Smooth muscle cell (in vitro differentiated cells): ENCODE measurements at regions not wholly inside any gene's neighbourhood (a gene's known extent, or its start where the extent isn't known, plus 50 kb on each side); places are given as distances from the start of the nearest gene placed in this dataset.

Experiments
- DNase-seq: peaks from one replicate; lab custom pipeline; 2025; ENCODE audit not compliant: unreplicated experiment; lab: John Stamatoyannopoulos, UW
- H2AFZ ChIP-seq: fragments of 200-600 bp; sonication (generic); 2 replicates; pipeline ENCODE4 v1.6.0; 2016; ENCODE audit warnings: antibody characterized with exemption, low read depth, mild to moderate bottlenecking
- H3F3A ChIP-seq: fragments of 200-600 bp; sonication (generic); 2 replicates; pipeline ENCODE4 v1.6.0; 2017; ENCODE audit warnings: antibody characterized with exemption, low read depth
- H3K27ac ChIP-seq: fragments of 200-600 bp; sonication (generic); 2 replicates; pipeline ENCODE4 v1.5.1; 2016; ENCODE audit warnings: low read depth, mild to moderate bottlenecking
- H3K27me3 ChIP-seq: fragments of 200-600 bp; sonication (generic); 2 replicates; pipeline ENCODE4 v1.6.1; 2016; ENCODE audit warnings: low read depth, mild to moderate bottlenecking
- H3K36me3 ChIP-seq: fragments of 200-600 bp; sonication (generic); 2 replicates; pipeline ENCODE4 v1.5.1; 2016; ENCODE audit warnings: low read depth
- H3K4me1 ChIP-seq: fragments of 200-600 bp; sonication (generic); 2 replicates; pipeline ENCODE4 v1.5.1; 2016; ENCODE audit warnings: low read depth
- H3K4me2 ChIP-seq: fragments of 200-600 bp; sonication (generic); 2 replicates; pipeline ENCODE4 v1.6.0; 2016; ENCODE audit warnings: mild to moderate bottlenecking
- H3K4me3 ChIP-seq: fragments of 200-600 bp; sonication (generic); 2 replicates; pipeline ENCODE4 v1.5.1; 2016; ENCODE audit warnings: mild to moderate bottlenecking
- H3K79me2 ChIP-seq: fragments of 200-600 bp; sonication (generic); 2 replicates; pipeline ENCODE4 v1.6.0; 2016; ENCODE audit warnings: low read depth, mild to moderate bottlenecking
- H3K9ac ChIP-seq: fragments of 200-600 bp; sonication (generic); 2 replicates; pipeline ENCODE4 v1.6.0; 2016; ENCODE audit warnings: low read depth
- H3K9me3 ChIP-seq: fragments of 200-600 bp; sonication (generic); replicated peaks from 2 replicates; pipeline ENCODE4 v1.5.1; 2016; ENCODE audit warnings: low read depth
- H4K20me1 ChIP-seq: fragments of 200-600 bp; sonication (generic); 2 replicates; pipeline ENCODE4 v1.6.0; 2016; ENCODE audit warnings: low read depth
- CTCF ChIP-seq: fragments of 200-600 bp; sonication (generic); IDR thresholded peaks from 2 replicates; pipeline ENCODE4 v1.5.1; 2017; ENCODE audit warnings: borderline replicate concordance, mild to moderate bottlenecking, antibody characterized with exemption; ENCODE audit not compliant: insufficient read depth, poor library complexity, severe bottlenecking
- WGBS: methylation state at CpG from one replicate; pipeline ENCODE4 v1.1.7; 2016; ENCODE audit warnings: low lambda C conversion rate; 5-methylcytosine and 5-hydroxymethylcytosine counted together

- Histone ChIP-seq H4K20me1 (no peaks in the 10 kb centered on the region), H3K4me3 (no peak overlapping the region), H3K9ac (no peak overlapping the region), H3K4me2 (no peak overlapping the region), H3K4me1 (no peaks in the 10 kb centered on the region), H3K27me3 (no peaks in the 10 kb centered on the region), H2AFZ (no peak overlapping the region), H3K27ac (no peak overlapping the region), H3F3A (no peaks in the 10 kb centered on the region), H3K36me3 (no peaks in the 10 kb centered on the region), H3K9me3 (peaks cover 4% of the 10 kb centered on the region), H3K79me2 (no peaks in the 10 kb centered on the region)
- DNase-seq = no peak
- TF ChIP-seq CTCF = no peak
These were observed 563.9 kb upstream of the NRXN1 start for GRCh38 chr2:51595836-51596235.

- H3K9me3 ChIP-seq = no peaks in the 10 kb centered on the region
- WGBS = 90% methylated on average over 22 of the region's 22 CpGs
- no peaks in the 10 kb centered on the region for H3F3A ChIP-seq
- H3K4me2 ChIP-seq = no peak overlapping the region
- no peaks in the 10 kb centered on the region for H3K79me2 ChIP-seq
- H4K20me1 ChIP-seq = no peaks in the 10 kb centered on the region
- H3K4me3 ChIP-seq = no peak overlapping the region
- no peaks in the 10 kb centered on the region for H3K4me1 ChIP-seq
- no peak overlapping the region for H3K9ac ChIP-seq
- no peak overlapping the region for H3K27ac ChIP-seq
- TF ChIP-seq CTCF = no peak
- no peak overlapping the region for H2AFZ ChIP-seq
- H3K27me3 ChIP-seq = no peaks in the 10 kb centered on the region
- no peak for DNase-seq
- H3K36me3 ChIP-seq = no peaks in the 10 kb centered on the region
These were observed 549.8 kb upstream of the NRXN1 start for GRCh38 chr2:51581636-51582267.

DNA sequence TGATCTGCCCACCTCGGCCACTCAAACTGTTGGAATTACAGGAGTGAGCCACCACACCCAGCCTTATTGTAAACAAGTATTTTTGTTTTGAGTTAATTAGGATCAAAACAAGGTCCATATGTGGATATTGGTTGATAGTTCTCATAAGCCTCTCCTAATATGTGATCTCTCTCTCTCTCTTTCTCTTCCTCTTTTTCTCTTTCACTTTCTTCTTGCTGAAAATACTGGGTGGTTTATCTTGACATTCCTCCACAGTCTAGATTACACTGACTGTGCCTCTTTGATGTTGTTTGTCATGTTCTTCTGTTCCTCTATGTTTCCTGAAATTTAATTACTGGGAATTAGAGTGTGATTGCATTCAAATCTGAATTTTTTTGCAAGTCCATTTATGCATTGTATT lies 547.5 kb upstream of the NRXN1 start:
- no peak for TF ChIP-seq CTCF
- WGBS = 96% methylated on average over 1 of the region's 1 CpG
- no peak for DNase-seq

GRCh38 chr2:51575181-51575580 lies 543.2 kb upstream of the NRXN1 start:
- WGBS = 83% methylated on average over 1 of the region's 1 CpG

More for the DNA sequence above, 547.5 kb upstream of the NRXN1 start:
- Histone ChIP-seq H3K79me2 (no peaks in the 10 kb centered on the region), H4K20me1 (no peaks in the 10 kb centered on the region), H3K36me3 (no peaks in the 10 kb centered on the region), H3K27me3 (no peaks in the 10 kb centered on the region), H2AFZ (no peak overlapping the region), H3F3A (no peaks in the 10 kb centered on the region), H3K4me1 (no peaks in the 10 kb centered on the region), H3K9me3 (no peaks in the 10 kb centered on the region), H3K4me3 (no peak overlapping the region), H3K27ac (no peak overlapping the region), H3K4me2 (no peak overlapping the region), H3K9ac (no peak overlapping the region)

More at GRCh38 chr2:51575181-51575580, 543.2 kb upstream of the NRXN1 start:
- Histone ChIP-seq H3F3A (no peaks in the 10 kb centered on the region), H3K9ac (no peak overlapping the region), H3K4me2 (no peak overlapping the region), H3K4me3 (no peak overlapping the region), H2AFZ (no peak overlapping the region), H3K36me3 (no peaks in the 10 kb centered on the region), H3K27me3 (no peaks in the 10 kb centered on the region), H3K79me2 (no peaks in the 10 kb centered on the region), H4K20me1 (no peaks in the 10 kb centered on the region), H3K4me1 (no peaks in the 10 kb centered on the region), H3K9me3 (no peaks in the 10 kb centered on the region), H3K27ac (no peak overlapping the region)
- TF ChIP-seq CTCF = no peak
- DNase-seq = no peak
